H1 (cell line): ENCODE measurements at regions not wholly inside any gene's neighbourhood (a gene's known extent, or its start where the extent isn't known, plus 50 kb on each side); places are given as distances from the start of the nearest gene placed in this dataset.

Source experiments
- CTCF ChIA-PET: fragments of 300-600 bp; sonication (Branson Sonifier 250); formaldehyde crosslinking; loops from one replicate; lab custom pipeline; 2021; ENCODE audit not compliant: partially characterized antibody; lab: Charles Lee
- POLR2A ChIA-PET: fragments of 300-600 bp; sonication (Branson Sonifier 250); formaldehyde crosslinking; loops from one replicate; lab custom pipeline; 2021; ENCODE audit warnings: inconsistent platforms; ENCODE audit not compliant: partially characterized antibody; lab: Charles Lee
- DNase-seq, 2 experiments: peaks; one replicate each; pipeline versions ENCODE4 v3.0.0 to v3.0.0-alpha.2; 2010 to 2022; ENCODE audit warnings: low spot score in 2 of 2, low read depth in 1 of 2, mixed read lengths in 1 of 2
- FAIRE-seq: peaks from 2 replicates; lab custom pipeline; 2011; peaks lifted over from hg19 to GRCh38; lab: Jason Lieb, UNC
- H2AFZ ChIP-seq: 2 replicates; pipeline ENCODE4 v1.8.1; 2012; ENCODE audit warnings: low read length, inconsistent platforms
- H2AK5ac ChIP-seq: 2 replicates; pipeline ENCODE4 v1.6.1; 2013; ENCODE audit warnings: low read depth, low read length
- H2BK120ac ChIP-seq: replicated peaks from 2 replicates; pipeline ENCODE3; 2013; ENCODE audit warnings: low read depth, low read length, inconsistent platforms
- H2BK12ac ChIP-seq: 2 replicates; pipeline ENCODE4 v1.6.1; 2013; ENCODE audit warnings: low read depth, low read length
- H2BK15ac ChIP-seq: 2 replicates; pipeline ENCODE4 v1.6.1; 2013; ENCODE audit warnings: low read length
- H2BK20ac ChIP-seq: 2 replicates; pipeline ENCODE4 v1.6.1; 2013; ENCODE audit warnings: low read length
- H2BK5ac ChIP-seq: 2 replicates; pipeline ENCODE4 v1.6.1; 2013; ENCODE audit warnings: low read depth, low read length
- H3K14ac ChIP-seq: 2 replicates; pipeline ENCODE4 v1.6.1; 2013; ENCODE audit warnings: inconsistent platforms; ENCODE audit not compliant: insufficient read length
- H3K18ac ChIP-seq: 2 replicates; pipeline ENCODE4 v1.6.1; 2013; ENCODE audit warnings: low read length; ENCODE audit errors: extremely low read depth
- H3K23ac ChIP-seq: 2 replicates; pipeline ENCODE4 v1.6.1; 2013; ENCODE audit warnings: inconsistent platforms; ENCODE audit not compliant: insufficient read length
- H3K23me2 ChIP-seq: 2 replicates; pipeline ENCODE4 v1.6.1; 2013; ENCODE audit warnings: low read depth, low read length
- H3K27ac ChIP-seq: 2 replicates; pipeline ENCODE4 v1.6.1; 2011; ENCODE audit warnings: low read depth, low read length, inconsistent platforms
- H3K27me3 ChIP-seq, 4 experiments: replicated peaks in 1 of 4; 1 replicate in 1 of 4; 2 replicates in 3 of 4; pipeline versions ENCODE4 v1.6.1 to v1.8.1; 2011 to 2013; ENCODE audit warnings: low read length in 3 of 4, mild to moderate bottlenecking in 3 of 4, inconsistent platforms in 2 of 4, mixed read lengths in 2 of 4, moderate library complexity in 1 of 4; ENCODE audit not compliant: control insufficient read depth in 3 of 4, insufficient read depth in 3 of 4; ENCODE audit errors: extremely low read depth in 1 of 4
- H3K36me3 ChIP-seq, 4 experiments: 2 replicates each; pipeline versions ENCODE4 v1.6.1 to v1.8.1; 2011 to 2013; ENCODE audit warnings: mild to moderate bottlenecking in 4 of 4, low read length in 3 of 4, moderate library complexity in 2 of 4, control low read depth in 1 of 4, inconsistent platforms in 1 of 4; ENCODE audit not compliant: insufficient read depth in 4 of 4, control insufficient read depth in 2 of 4
- H3K4ac ChIP-seq: replicated peaks from 2 replicates; pipeline ENCODE3; 2013; ENCODE audit warnings: low read length, low read depth, mixed read lengths, inconsistent platforms; ENCODE audit not compliant: insufficient read length
- H3K4me1 ChIP-seq, 4 experiments: replicated peaks in 1 of 4; 1 replicate in 1 of 4; 2 replicates in 3 of 4; pipeline versions ENCODE4 v1.6.1 to v1.8.1; 2011 to 2013; ENCODE audit warnings: low read length in 3 of 4, inconsistent platforms in 2 of 4, mixed read lengths in 1 of 4; ENCODE audit not compliant: insufficient read depth in 4 of 4, control insufficient read depth in 3 of 4
- H3K4me2 ChIP-seq, 2 experiments: 2 replicates each; pipeline versions ENCODE4 v1.6.1 to v1.8.1; 2011 to 2013; ENCODE audit warnings: low read depth in 2 of 2, low read length in 2 of 2, control low read depth in 1 of 2, inconsistent platforms in 1 of 2, mild to moderate bottlenecking in 1 of 2; ENCODE audit not compliant: insufficient read depth in 1 of 2
- H3K4me3 ChIP-seq, 4 experiments: fragments of 200-600, 300-600 bp in 1 of 4; sonication (generic), shearing (Covaris generic), sonication (Bioruptor Twin) in 1 of 4; 2 replicates each; pipeline versions ENCODE4 v1.5.1 to v1.8.1; 2011 to 2016; ENCODE audit warnings: low read length in 4 of 4, low read depth in 3 of 4, control low read depth in 2 of 4, inconsistent platforms in 2 of 4, mild to moderate bottlenecking in 2 of 4, mixed read lengths in 1 of 4, moderate library complexity in 1 of 4; ENCODE audit not compliant: insufficient read depth in 2 of 4; ENCODE audit errors: extremely low read depth in 1 of 4
- H3K56ac ChIP-seq: replicated peaks from 2 replicates; pipeline ENCODE3; 2013; ENCODE audit warnings: low read depth, mild to moderate bottlenecking, mixed read lengths, low read length, inconsistent platforms; ENCODE audit not compliant: insufficient read length
- H3K79me1 ChIP-seq: 2 replicates; pipeline ENCODE4 v1.6.1; 2013; ENCODE audit warnings: low read depth, low read length, control low read depth
- H3K79me2 ChIP-seq, 2 experiments: 2 replicates each; pipeline versions ENCODE4 v1.6.1 to v1.8.1; 2012 to 2013; ENCODE audit warnings: low read length in 2 of 2, mild to moderate bottlenecking in 2 of 2, inconsistent platforms in 1 of 2; ENCODE audit not compliant: insufficient read depth in 2 of 2, control insufficient read depth in 1 of 2
- H3K9ac ChIP-seq, 4 experiments: replicated peaks in 1 of 4; 1 replicate in 1 of 4; 2 replicates in 3 of 4; pipeline versions ENCODE4 v1.6.1 to v1.8.1; 2011 to 2013; ENCODE audit warnings: low read depth in 3 of 4, low read length in 3 of 4, control low read depth in 2 of 4, mild to moderate bottlenecking in 2 of 4, moderate library complexity in 2 of 4, inconsistent platforms in 1 of 4; ENCODE audit errors: extremely low read depth in 1 of 4
- H3K9me3 ChIP-seq, 2 experiments: 2 replicates each; pipeline versions ENCODE4 v1.6.1 to v1.8.1; 2012 to 2013; ENCODE audit warnings: mild to moderate bottlenecking in 2 of 2, moderate library complexity in 2 of 2, control low read depth in 1 of 2, inconsistent platforms in 1 of 2, low read depth in 1 of 2, low read length in 1 of 2, mixed read lengths in 1 of 2; ENCODE audit not compliant: insufficient read depth in 2 of 2
- H4K20me1 ChIP-seq, 2 experiments: replicated peaks in 1 of 2; 2 replicates each; pipeline versions ENCODE3 to v1.8.1; 2011 to 2013; ENCODE audit warnings: inconsistent platforms in 2 of 2, low read length in 2 of 2, mild to moderate bottlenecking in 1 of 2; ENCODE audit not compliant: insufficient read depth in 2 of 2, control insufficient read depth in 1 of 2
- H4K5ac ChIP-seq: 2 replicates; pipeline ENCODE4 v1.6.1; 2013; ENCODE audit warnings: low read length, low read depth, mixed read lengths, inconsistent platforms; ENCODE audit not compliant: insufficient read length
- H4K8ac ChIP-seq: 2 replicates; pipeline ENCODE4 v1.8.0; 2013; ENCODE audit warnings: mild to moderate bottlenecking, moderate library complexity, low read length, inconsistent platforms; ENCODE audit not compliant: insufficient read depth; ENCODE audit errors: extremely low read depth
- H4K91ac ChIP-seq: replicated peaks from 2 replicates; pipeline ENCODE3; 2013; ENCODE audit warnings: low read length, mixed read lengths, inconsistent platforms; ENCODE audit not compliant: insufficient read length
- E2F6 ChIP-seq: IDR thresholded peaks from 2 replicates; pipeline ENCODE4 v1.6.1; 2012; ENCODE audit warnings: inconsistent platforms
- EP300 ChIP-seq, 2 experiments: IDR thresholded peaks; 1 replicate in 1 of 2; 2 replicates in 1 of 2; pipeline ENCODE4 v1.6.1; 2011 to 2012; ENCODE audit warnings: low read depth in 2 of 2, low read length in 2 of 2, mild to moderate bottlenecking in 2 of 2, borderline replicate concordance in 1 of 2, inconsistent platforms in 1 of 2, moderate library complexity in 1 of 2
- EZH2 ChIP-seq: fragments of 200-600 bp; sonication (generic); IDR thresholded peaks from 2 replicates; pipeline ENCODE4 v1.7.1; 2012; ENCODE audit warnings: low read depth, mild to moderate bottlenecking, moderate library complexity, low read length, inconsistent platforms; ENCODE audit not compliant: severe bottlenecking
- GABPA ChIP-seq: IDR thresholded peaks from 2 replicates; pipeline ENCODE4 v1.6.1; 2011; ENCODE audit warnings: mild to moderate bottlenecking, low read length, moderate library complexity, borderline replicate concordance; ENCODE audit not compliant: insufficient read depth
- GTF2F1 ChIP-seq: IDR thresholded peaks from 2 replicates; pipeline ENCODE4 v1.6.1; 2012; ENCODE audit warnings: low read depth, low read length, improper control_type of control experiment, borderline replicate concordance
- KDM1A ChIP-seq: fragments of 200-600, 300-600 bp; sonication (generic); IDR thresholded peaks from 2 replicates; pipeline ENCODE4 v1.7.1; 2016; ENCODE audit warnings: mild to moderate bottlenecking, low read length, borderline replicate concordance
- KDM4A ChIP-seq: IDR thresholded peaks from one replicate; pipeline ENCODE4 v1.7.1; 2012; ENCODE audit warnings: low read depth, mild to moderate bottlenecking, moderate library complexity, low read length, inconsistent platforms; ENCODE audit not compliant: severe bottlenecking
- KDM5A ChIP-seq: fragments of 200-600 bp; IDR thresholded peaks from 2 replicates; pipeline ENCODE4 v1.7.1; 2012; ENCODE audit warnings: mild to moderate bottlenecking, low read length, inconsistent platforms, mixed read lengths
- PHF8 ChIP-seq: fragments of 200-600 bp; sonication (generic); conservative IDR thresholded peaks from 2 replicates; pipeline ENCODE4 v1.7.1; 2012; ENCODE audit warnings: low read depth, mild to moderate bottlenecking, inconsistent platforms, low read length, moderate library complexity
- POLR2AphosphoS5 ChIP-seq: IDR thresholded peaks from 2 replicates; pipeline ENCODE4 v1.6.1; 2011; ENCODE audit warnings: low read depth, low read length
- RBBP5 ChIP-seq: IDR thresholded peaks from 2 replicates; pipeline ENCODE4 v1.7.1; 2012; ENCODE audit warnings: low read depth, mild to moderate bottlenecking, inconsistent platforms, low read length, moderate library complexity, borderline replicate concordance
- SUZ12 ChIP-seq: fragments of 200-600 bp; sonication (generic); IDR thresholded peaks from 2 replicates; pipeline ENCODE4 v1.6.1; 2012; ENCODE audit warnings: mild to moderate bottlenecking, inconsistent platforms, low read length, moderate library complexity, mixed read lengths
- WGBS, 2 experiments: shearing (Covaris generic) in 1 of 2; methylation state at CpG; one replicate each; pipeline versions ENCODE4 v1.1.6 to v1.1.7; 2013 to 2015; ENCODE audit warnings: low lambda C conversion rate in 2 of 2, mixed read lengths in 2 of 2, inconsistent platforms in 1 of 2, low coverage in 1 of 2, missing lambda C conversion rate in 1 of 2; ENCODE audit not compliant: insufficient replicate concordance in 2 of 2, insufficient coverage in 1 of 2, insufficient read length in 1 of 2; ENCODE audit errors: extremely low coverage in 1 of 2, missing lambda C conversion rate in 1 of 2; 5-methylcytosine and 5-hydroxymethylcytosine counted together
- TF ChIP-seq, protein P1 (sequence below): IDR thresholded peaks from 2 replicates; pipeline ENCODE4 v1.6.1; 2012; ENCODE audit warnings: inconsistent platforms

GRCh38 chr7:13169356-13169755 is 481.9 kb downstream of the ARL4A start:
- no peaks in the 10 kb centered on the region for H3K27me3 ChIP-seq
- no peak overlapping the region for H2BK12ac ChIP-seq
- no peak overlapping the region for H3K4me2 ChIP-seq
- no peak overlapping the region for H3K56ac ChIP-seq
- H2AK5ac ChIP-seq: no peak overlapping the region
- 0 out of 4 replicates have a peak, but pooled peaks cover 0 to 3% of the 10 kb centered on the region in 2 experiments for H3K9me3 ChIP-seq
- peak overlapping the region; percentile 53; the same call in 1 of the 2 replicates for H2AFZ ChIP-seq
- no peak overlapping the region for H4K91ac ChIP-seq
- H3K79me1 ChIP-seq: no peaks in the 10 kb centered on the region
- no peak overlapping the region for H2BK20ac ChIP-seq
- no peak for FAIRE-seq
- H4K20me1 ChIP-seq: no peaks in the 10 kb centered on the region
- no peak overlapping the region for H4K5ac ChIP-seq
- ChIA-PET POLR2A (no interaction called here), CTCF (no interaction called here)
- H3K14ac ChIP-seq: no peak overlapping the region
- no peak overlapping the region for H4K8ac ChIP-seq
- H3K36me3 ChIP-seq: no peaks in the 10 kb centered on the region
- no peak overlapping the region for H2BK15ac ChIP-seq
- H3K23ac ChIP-seq: no peak overlapping the region
- no peak overlapping the region for H3K4ac ChIP-seq
- no peak for DNase-seq
- no peak overlapping the region for H2BK5ac ChIP-seq
- no peaks in the 10 kb centered on the region for H3K79me2 ChIP-seq
- no peak overlapping the region for H3K18ac ChIP-seq
- WGBS, 2 experiments: 79% methylated on average over 3 of the region's 3 CpGs; no CpG with 5 or more reads in 1 of the 2 experiments
- no peaks in the 10 kb centered on the region for H3K4me1 ChIP-seq
- H3K27ac ChIP-seq: no peak overlapping the region
- H3K23me2 ChIP-seq: no peaks in the 10 kb centered on the region
- H2BK120ac ChIP-seq: no peak overlapping the region
- no peak overlapping the region for H3K4me3 ChIP-seq
- no peak overlapping the region for H3K9ac ChIP-seq
- no peak for TF ChIP-seq GTF2F1
- no peak for TF ChIP-seq SUZ12
- TF ChIP-seq KDM5A: no peak
- no peak for TF ChIP-seq PHF8
- TF ChIP-seq EZH2: no peak
- no peak for TF ChIP-seq POLR2AphosphoS5
- TF ChIP-seq, protein P1, sequence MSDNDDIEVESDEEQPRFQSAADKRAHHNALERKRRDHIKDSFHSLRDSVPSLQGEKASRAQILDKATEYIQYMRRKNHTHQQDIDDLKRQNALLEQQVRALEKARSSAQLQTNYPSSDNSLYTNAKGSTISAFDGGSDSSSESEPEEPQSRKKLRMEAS: no peak
- no peak for TF ChIP-seq EP300 (IDR thresholded peaks at IDR 0.05; ENCODE audit: borderline replicate concordance in 1 of 2, low read depth in 2 of 2, low read length in 2 of 2)
- no peak for TF ChIP-seq KDM4A
- no peak for TF ChIP-seq GABPA
- no peak for TF ChIP-seq E2F6
- no peak for TF ChIP-seq RBBP5
- no peak for TF ChIP-seq KDM1A
